ENCODE measurements at regions not wholly inside any gene's neighbourhood (a gene's known extent, or its start where the extent isn't known, plus 50 kb on each side); places are given as distances from the start of the nearest gene placed in this dataset.

DNA sequence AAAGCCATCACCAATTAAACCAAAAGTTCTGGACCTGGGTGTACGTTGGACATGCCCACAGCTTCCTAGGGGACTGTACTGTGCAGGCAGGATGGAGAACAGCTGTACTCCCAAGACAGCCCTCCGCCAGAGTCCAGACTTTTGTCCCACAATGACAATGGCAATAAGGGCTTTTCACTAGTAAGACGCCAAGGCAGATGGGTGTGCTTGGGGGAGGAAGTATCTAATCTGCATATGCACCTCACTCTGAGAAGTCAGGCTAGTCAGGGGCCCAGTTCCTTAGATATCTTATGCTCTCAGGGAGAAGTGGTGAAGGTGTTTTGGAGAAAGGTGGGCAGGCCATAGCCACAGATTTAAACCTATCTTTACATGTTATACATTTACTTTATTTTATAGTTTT, 85.1 kb upstream of the USP47 start (continued):
- TF ChIP-seq, protein P1, sequence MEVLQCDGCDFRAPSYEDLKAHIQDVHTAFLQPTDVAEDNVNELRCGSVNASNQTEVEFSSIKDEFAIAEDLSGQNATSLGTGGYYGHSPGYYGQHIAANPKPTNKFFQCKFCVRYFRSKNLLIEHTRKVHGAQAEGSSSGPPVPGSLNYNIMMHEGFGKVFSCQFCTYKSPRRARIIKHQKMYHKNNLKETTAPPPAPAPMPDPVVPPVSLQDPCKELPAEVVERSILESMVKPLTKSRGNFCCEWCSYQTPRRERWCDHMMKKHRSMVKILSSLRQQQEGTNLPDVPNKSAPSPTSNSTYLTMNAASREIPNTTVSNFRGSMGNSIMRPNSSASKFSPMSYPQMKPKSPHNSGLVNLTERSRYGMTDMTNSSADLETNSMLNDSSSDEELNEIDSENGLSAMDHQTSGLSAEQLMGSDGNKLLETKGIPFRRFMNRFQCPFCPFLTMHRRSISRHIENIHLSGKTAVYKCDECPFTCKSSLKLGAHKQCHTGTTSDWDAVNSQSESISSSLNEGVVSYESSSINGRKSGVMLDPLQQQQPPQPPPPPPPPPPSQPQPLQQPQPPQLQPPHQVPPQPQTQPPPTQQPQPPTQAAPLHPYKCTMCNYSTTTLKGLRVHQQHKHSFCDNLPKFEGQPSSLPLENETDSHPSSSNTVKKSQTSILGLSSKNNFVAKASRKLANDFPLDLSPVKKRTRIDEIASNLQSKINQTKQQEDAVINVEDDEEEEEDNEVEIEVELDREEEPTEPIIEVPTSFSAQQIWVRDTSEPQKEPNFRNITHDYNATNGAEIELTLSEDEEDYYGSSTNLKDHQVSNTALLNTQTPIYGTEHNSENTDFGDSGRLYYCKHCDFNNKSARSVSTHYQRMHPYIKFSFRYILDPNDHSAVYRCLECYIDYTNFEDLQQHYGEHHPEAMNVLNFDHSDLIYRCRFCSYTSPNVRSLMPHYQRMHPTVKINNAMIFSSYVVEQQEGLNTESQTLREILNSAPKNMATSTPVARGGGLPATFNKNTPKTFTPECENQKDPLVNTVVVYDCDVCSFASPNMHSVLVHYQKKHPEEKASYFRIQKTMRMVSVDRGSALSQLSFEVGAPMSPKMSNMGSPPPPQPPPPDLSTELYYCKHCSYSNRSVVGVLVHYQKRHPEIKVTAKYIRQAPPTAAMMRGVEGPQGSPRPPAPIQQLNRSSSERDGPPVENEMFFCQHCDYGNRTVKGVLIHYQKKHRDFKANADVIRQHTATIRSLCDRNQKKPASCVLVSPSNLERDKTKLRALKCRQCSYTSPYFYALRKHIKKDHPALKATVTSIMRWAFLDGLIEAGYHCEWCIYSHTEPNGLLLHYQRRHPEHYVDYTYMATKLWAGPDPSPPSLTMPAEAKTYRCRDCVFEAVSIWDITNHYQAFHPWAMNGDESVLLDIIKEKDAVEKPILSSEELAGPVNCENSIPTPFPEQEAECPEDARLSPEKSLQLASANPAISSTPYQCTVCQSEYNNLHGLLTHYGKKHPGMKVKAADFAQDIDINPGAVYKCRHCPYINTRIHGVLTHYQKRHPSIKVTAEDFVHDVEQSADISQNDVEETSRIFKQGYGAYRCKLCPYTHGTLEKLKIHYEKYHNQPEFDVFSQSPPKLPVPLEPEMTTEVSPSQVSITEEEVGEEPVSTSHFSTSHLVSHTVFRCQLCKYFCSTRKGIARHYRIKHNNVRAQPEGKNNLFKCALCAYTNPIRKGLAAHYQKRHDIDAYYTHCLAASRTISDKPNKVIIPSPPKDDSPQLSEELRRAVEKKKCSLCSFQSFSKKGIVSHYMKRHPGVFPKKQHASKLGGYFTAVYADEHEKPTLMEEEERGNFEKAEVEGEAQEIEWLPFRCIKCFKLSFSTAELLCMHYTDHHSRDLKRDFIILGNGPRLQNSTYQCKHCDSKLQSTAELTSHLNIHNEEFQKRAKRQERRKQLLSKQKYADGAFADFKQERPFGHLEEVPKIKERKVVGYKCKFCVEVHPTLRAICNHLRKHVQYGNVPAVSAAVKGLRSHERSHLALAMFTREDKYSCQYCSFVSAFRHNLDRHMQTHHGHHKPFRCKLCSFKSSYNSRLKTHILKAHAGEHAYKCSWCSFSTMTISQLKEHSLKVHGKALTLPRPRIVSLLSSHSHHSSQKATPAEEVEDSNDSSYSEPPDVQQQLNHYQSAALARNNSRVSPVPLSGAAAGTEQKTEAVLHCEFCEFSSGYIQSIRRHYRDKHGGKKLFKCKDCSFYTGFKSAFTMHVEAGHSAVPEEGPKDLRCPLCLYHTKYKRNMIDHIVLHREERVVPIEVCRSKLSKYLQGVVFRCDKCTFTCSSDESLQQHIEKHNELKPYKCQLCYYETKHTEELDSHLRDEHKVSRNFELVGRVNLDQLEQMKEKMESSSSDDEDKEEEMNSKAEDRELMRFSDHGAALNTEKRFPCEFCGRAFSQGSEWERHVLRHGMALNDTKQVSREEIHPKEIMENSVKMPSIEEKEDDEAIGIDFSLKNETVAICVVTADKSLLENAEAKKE (CRISPR knock-in tag; IDR thresholded peaks at IDR 0.05): no peak
- TF ChIP-seq ZNF331 (CRISPR knock-in tag; IDR thresholded peaks at IDR 0.05; ENCODE audit: low read depth) (no peak), EZH2 (IDR thresholded peaks at IDR 0.05; ENCODE audit: low read depth, unreplicated experiment) (no peak), NANOG (IDR thresholded peaks at IDR 0.05; ENCODE audit: borderline replicate concordance) (no peak), STAT1 (IDR thresholded peaks at IDR 0.05; ENCODE audit: unreplicated experiment) (no peak)

DNA sequence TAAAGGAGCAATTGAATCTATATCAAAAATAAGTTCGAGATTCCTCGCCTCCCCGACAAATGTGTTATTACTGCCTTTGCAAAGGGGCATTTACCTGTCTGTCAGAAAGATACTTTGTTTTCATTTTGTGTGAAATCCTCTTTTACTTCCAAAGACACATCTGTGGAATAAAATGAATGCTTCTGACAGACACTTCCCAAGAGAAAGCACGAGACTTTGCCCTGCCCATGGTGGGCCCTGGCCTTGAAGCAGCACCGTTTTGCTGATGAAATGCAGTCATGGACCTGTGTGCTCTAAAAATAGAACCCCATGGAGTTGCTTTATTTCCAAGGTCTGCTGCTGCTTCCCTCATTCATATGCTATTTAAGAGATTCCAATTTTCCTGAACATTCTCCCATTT, 85.9 kb upstream of the USP47 start:
- Histone ChIP-seq H3K36me3 (ENCODE audit: insufficient read depth) (no peaks in the 10 kb centered on the region), H3K79me2 (replicated peaks; ENCODE audit: insufficient read depth) (no peaks in the 10 kb centered on the region), H3K27me3 (ENCODE audit: insufficient read depth) (no peaks in the 10 kb centered on the region), H3K4me3 (no peak overlapping the region), H3K4me2 (no peak overlapping the region), H2AFZ (peak overlapping the region; percentile 12; the same call in 1 of the 2 replicates), H3K27ac (ENCODE audit: low read depth) (no peak overlapping the region), H3F3A (replicated peaks; ENCODE audit: low read depth) (no peaks in the 10 kb centered on the region), H4K20me1 (replicated peaks; ENCODE audit: insufficient read depth) (no peaks in the 10 kb centered on the region), H3K9me2 (ENCODE audit: insufficient read depth) (peaks cover 11% of the 10 kb centered on the region), H3K4me1 (ENCODE audit: insufficient read depth) (peaks cover 7% of the 10 kb centered on the region; the same call in 1 of the 2 replicates)
- ATAC-seq (no peak), DNase-seq (ENCODE audit: low spot score) (no peak)
- peaks cover 21% of the 10 kb centered on the region for H3K4me1 Mint-ChIP-seq
- peaks cover under 1% of the 10 kb centered on the region; the same call in 1 of the 3 replicates for H3K9me3 Mint-ChIP-seq
- no peaks in the 10 kb centered on the region for H3K36me3 Mint-ChIP-seq (ENCODE audit: low read depth)
- no peak overlapping the region for H3K4me3 Mint-ChIP-seq
- H3K27ac Mint-ChIP-seq: no peak overlapping the region
- H3K27me3 Mint-ChIP-seq (ENCODE audit: insufficient read depth, low read depth, poor library complexity): no peaks in the 10 kb centered on the region
- no peak for TF ChIP-seq EZH2 (IDR thresholded peaks at IDR 0.05; ENCODE audit: low read depth, unreplicated experiment)
- TF ChIP-seq STAT1 (IDR thresholded peaks at IDR 0.05; ENCODE audit: unreplicated experiment): no peak
- TF ChIP-seq EZH2phosphoT487 (IDR thresholded peaks at IDR 0.05; ENCODE audit: unreplicated experiment): no peak
